ENCODE measurements at regions not wholly inside any gene's neighbourhood (a gene's known extent, or its start where the extent isn't known, plus 50 kb on each side); places are given as distances from the start of the nearest gene placed in this dataset.
A peak's percentile ranks its signal among the peaks of the same experiment; 100 is the strongest.

GRCh38 chr3:184647405-184647936, 64.4 kb downstream of the MAGEF1 start:
- TF ChIP-seq, protein P1, sequence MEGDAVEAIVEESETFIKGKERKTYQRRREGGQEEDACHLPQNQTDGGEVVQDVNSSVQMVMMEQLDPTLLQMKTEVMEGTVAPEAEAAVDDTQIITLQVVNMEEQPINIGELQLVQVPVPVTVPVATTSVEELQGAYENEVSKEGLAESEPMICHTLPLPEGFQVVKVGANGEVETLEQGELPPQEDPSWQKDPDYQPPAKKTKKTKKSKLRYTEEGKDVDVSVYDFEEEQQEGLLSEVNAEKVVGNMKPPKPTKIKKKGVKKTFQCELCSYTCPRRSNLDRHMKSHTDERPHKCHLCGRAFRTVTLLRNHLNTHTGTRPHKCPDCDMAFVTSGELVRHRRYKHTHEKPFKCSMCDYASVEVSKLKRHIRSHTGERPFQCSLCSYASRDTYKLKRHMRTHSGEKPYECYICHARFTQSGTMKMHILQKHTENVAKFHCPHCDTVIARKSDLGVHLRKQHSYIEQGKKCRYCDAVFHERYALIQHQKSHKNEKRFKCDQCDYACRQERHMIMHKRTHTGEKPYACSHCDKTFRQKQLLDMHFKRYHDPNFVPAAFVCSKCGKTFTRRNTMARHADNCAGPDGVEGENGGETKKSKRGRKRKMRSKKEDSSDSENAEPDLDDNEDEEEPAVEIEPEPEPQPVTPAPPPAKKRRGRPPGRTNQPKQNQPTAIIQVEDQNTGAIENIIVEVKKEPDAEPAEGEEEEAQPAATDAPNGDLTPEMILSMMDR (IDR thresholded peaks at IDR 0.05; ENCODE audit: insufficient read depth in 1 of 2, low read depth in 1 of 2, low read length in 1 of 2, severe bottlenecking in 1 of 2, unreplicated experiment in 1 of 2) = no peak
- no peak for DNase-seq
- H3K4me3 Mint-ChIP-seq (ENCODE audit: unreplicated experiment) = no peak overlapping the region
- peaks cover 10% of the 10 kb centered on the region for H3K4me1 Mint-ChIP-seq (ENCODE audit: low read depth, unreplicated experiment)
- no peaks in the 10 kb centered on the region for H3K9me3 Mint-ChIP-seq (ENCODE audit: unreplicated experiment)
- Histone ChIP-seq H3K4me3 (ENCODE audit: low read depth, low read length) (no peak overlapping the region), H3K27me3 (replicated peaks; ENCODE audit: control insufficient read depth, insufficient read depth, low read length) (no peaks in the 10 kb centered on the region), H3K9me3 (no peaks in the 10 kb centered on the region), H3K4me1 (peaks cover 6% of the 10 kb centered on the region; the same call in 1 of the 2 replicates), H3K36me3 (ENCODE audit: control insufficient read depth, insufficient read depth, low read length) (no peaks in the 10 kb centered on the region)
- no peaks in the 10 kb centered on the region for H3K36me3 Mint-ChIP-seq (ENCODE audit: insufficient read depth, unreplicated experiment)
- intact Hi-C loops (cut with micrococcal nuclease; ENCODE audit: unreplicated experiment) = no loop called here
- no peaks in the 10 kb centered on the region for H3K27me3 Mint-ChIP-seq (ENCODE audit: insufficient read depth, unreplicated experiment)
- ChIA-PET CTCF (no interaction called here), POLR2A (no interaction called here)
- no TSS peak for BruUV-seq (replicated peaks)
- H3K27ac Mint-ChIP-seq (ENCODE audit: unreplicated experiment) = no peak overlapping the region

DNA sequence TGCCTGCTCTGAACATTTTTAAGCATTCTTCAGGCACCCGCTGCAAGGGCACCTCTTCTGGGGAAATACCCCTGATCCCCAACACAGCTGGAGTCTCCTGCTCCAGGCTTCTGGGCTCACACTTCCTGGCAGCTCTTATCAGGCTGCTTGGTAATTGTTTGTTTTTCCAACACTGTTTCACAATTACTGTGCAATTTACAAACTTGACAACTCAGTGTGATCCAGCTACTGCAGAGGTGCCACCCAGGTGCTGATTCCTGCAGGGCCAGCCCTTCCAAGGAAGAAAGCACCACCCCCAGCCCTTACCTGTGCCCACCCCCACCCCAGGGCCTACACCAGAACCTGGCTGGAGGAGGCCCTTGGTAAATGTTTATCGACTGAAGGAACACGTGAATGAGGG, 66.5 kb downstream of the MAGEF1 start:
- peaks cover 10% of the 10 kb centered on the region for H3K4me1 Mint-ChIP-seq (ENCODE audit: low read depth, unreplicated experiment)
- H3K36me3 Mint-ChIP-seq (ENCODE audit: insufficient read depth, unreplicated experiment) = no peaks in the 10 kb centered on the region
- Histone ChIP-seq H3K9me3 (no peaks in the 10 kb centered on the region), H3K4me3 (ENCODE audit: low read depth, low read length) (no peak overlapping the region), H3K27me3 (replicated peaks; ENCODE audit: control insufficient read depth, insufficient read depth, low read length) (no peaks in the 10 kb centered on the region), H3K36me3 (ENCODE audit: control insufficient read depth, insufficient read depth, low read length) (no peaks in the 10 kb centered on the region), H3K4me1 (peaks cover 6% of the 10 kb centered on the region; the same call in 1 of the 2 replicates)
- intact Hi-C loops (cut with micrococcal nuclease; ENCODE audit: unreplicated experiment) = no loop called here
- no peak overlapping the region for H3K4me3 Mint-ChIP-seq (ENCODE audit: unreplicated experiment)
- TF ChIP-seq, protein P1 (IDR thresholded peaks at IDR 0.05; ENCODE audit: insufficient read depth in 1 of 2, low read depth in 1 of 2, low read length in 1 of 2, severe bottlenecking in 1 of 2, unreplicated experiment in 1 of 2) = no peak
- peak in 1 of 2 experiments; percentile 55 for DNase-seq
- BruUV-seq (replicated peaks) = no TSS peak
- H3K27ac Mint-ChIP-seq (ENCODE audit: unreplicated experiment) = peak overlapping the region; percentile 21
- CTCF ChIA-PET = interaction anchor here (0.6 kb wide), 1 partner anchor 37 kb away, joined by 3 read pairs; no protein-coding TSS in a partner anchor
- no peaks in the 10 kb centered on the region for H3K9me3 Mint-ChIP-seq (ENCODE audit: unreplicated experiment)
- no peaks in the 10 kb centered on the region for H3K27me3 Mint-ChIP-seq (ENCODE audit: insufficient read depth, unreplicated experiment)
- POLR2A ChIA-PET = no interaction called here

DNA sequence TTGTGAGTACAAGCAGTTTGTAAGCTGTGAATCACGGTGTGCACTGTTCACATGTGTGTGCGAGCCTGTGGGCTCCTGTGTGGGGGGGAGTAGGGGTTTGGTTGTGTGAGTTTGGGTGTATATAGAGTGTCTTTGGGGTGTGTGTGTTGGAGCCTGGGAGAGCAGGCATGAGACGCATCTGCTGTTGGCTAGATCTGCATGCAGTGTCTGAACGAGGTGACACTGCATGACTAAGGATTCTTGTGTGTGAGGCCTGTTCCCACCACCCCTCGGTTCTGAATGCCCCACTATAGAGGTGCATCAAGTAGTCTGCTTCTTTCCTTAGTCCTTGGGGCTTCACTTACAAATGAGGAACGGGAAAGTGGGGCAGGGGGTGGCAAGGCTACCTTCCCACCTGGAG, 68.4 kb downstream of the MAGEF1 start:
- no peak for DNase-seq
- TF ChIP-seq, protein P1 (IDR thresholded peaks at IDR 0.05; ENCODE audit: insufficient read depth in 1 of 2, low read depth in 1 of 2, low read length in 1 of 2, severe bottlenecking in 1 of 2, unreplicated experiment in 1 of 2) = no peak
- Histone ChIP-seq H3K36me3 (ENCODE audit: control insufficient read depth, insufficient read depth, low read length) (no peaks in the 10 kb centered on the region), H3K4me1 (peaks cover 4% of the 10 kb centered on the region; the same call in 1 of the 2 replicates), H3K9me3 (no peaks in the 10 kb centered on the region), H3K27me3 (replicated peaks; ENCODE audit: control insufficient read depth, insufficient read depth, low read length) (no peaks in the 10 kb centered on the region), H3K4me3 (ENCODE audit: low read depth, low read length) (no peak overlapping the region)
- no peaks in the 10 kb centered on the region for H3K36me3 Mint-ChIP-seq (ENCODE audit: insufficient read depth, unreplicated experiment)
- ChIA-PET CTCF (no interaction called here), POLR2A (no interaction called here)
- no TSS peak for BruUV-seq (replicated peaks)
- no peaks in the 10 kb centered on the region for H3K9me3 Mint-ChIP-seq (ENCODE audit: unreplicated experiment)
- H3K27ac Mint-ChIP-seq (ENCODE audit: unreplicated experiment) = no peak overlapping the region
- no peak overlapping the region for H3K4me3 Mint-ChIP-seq (ENCODE audit: unreplicated experiment)
- intact Hi-C loops (cut with micrococcal nuclease; ENCODE audit: unreplicated experiment) = no loop called here
- H3K4me1 Mint-ChIP-seq (ENCODE audit: low read depth, unreplicated experiment) = peaks cover 10% of the 10 kb centered on the region
- no peaks in the 10 kb centered on the region for H3K27me3 Mint-ChIP-seq (ENCODE audit: insufficient read depth, unreplicated experiment)
